ENCODE measurements at regions not wholly inside any gene's neighbourhood (a gene's known extent, or its start where the extent isn't known, plus 50 kb on each side); places are given as distances from the start of the nearest gene placed in this dataset.

DNA sequence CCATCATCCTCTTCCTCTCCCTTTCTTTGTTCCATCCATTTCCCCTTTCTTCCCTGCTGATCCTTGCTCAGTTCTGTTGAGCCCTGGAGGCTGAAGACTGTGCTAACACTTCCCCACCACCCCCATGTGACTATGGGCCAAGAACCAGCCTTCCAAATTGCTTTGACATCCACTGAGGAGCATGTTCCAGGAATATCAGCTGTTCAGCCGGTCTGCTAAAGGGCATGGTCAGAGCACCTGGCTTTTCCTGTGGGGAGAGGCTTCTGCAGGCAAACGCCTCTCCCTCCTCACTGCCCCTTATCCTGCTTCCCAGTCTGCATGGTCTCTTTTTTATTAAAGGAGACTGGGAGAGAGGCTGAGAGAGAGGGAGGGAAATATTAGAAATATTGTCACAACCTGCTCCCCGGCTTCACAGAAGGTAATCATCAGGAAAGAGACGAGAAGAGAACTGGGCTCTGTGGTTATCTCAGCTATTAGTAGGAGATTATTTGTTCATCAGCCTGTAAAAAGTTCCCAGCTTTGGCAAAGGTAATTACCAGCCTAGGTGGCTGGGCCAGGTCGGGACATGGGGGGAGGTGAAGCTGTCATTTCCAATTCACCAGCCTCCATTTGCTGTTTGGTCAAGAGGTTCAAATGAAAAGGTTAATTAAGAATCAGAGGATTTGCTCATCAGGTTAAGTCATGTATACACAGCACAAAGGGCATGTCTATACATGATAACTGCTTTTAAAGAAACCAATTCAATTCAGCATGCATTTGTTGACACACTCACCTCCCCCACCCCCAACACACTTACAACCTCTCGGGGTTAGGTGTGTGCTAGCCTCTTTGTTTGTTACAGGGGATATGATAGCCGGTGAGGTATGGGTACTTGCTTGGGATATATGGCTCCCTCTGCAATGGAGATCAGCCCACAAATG, 83.7 kb upstream of the CRHR1 start:
- no peak overlapping the region for H3K4me3 Mint-ChIP-seq
- DNase-seq: no peak
- H3K27ac Mint-ChIP-seq: no peak overlapping the region
- H3K27me3 Mint-ChIP-seq: peaks cover 23% of the 10 kb centered on the region
- H3K9me3 Mint-ChIP-seq: no peaks in the 10 kb centered on the region
- peaks cover 5% of the 10 kb centered on the region for H3K4me1 Mint-ChIP-seq
- no peaks in the 10 kb centered on the region for H3K36me3 Mint-ChIP-seq (ENCODE audit: low read depth)
- no peak for ATAC-seq

- peaks cover 17% of the 10 kb centered on the region for H3K4me1 Mint-ChIP-seq
- no peak for DNase-seq
- no peak for ATAC-seq
- no peaks in the 10 kb centered on the region for H3K9me3 Mint-ChIP-seq
- no peak overlapping the region for H3K4me3 Mint-ChIP-seq
- H3K27ac Mint-ChIP-seq: no peak overlapping the region
- peaks cover 25% of the 10 kb centered on the region for H3K27me3 Mint-ChIP-seq
- H3K36me3 Mint-ChIP-seq (ENCODE audit: low read depth): no peaks in the 10 kb centered on the region
These were observed 81.4 kb upstream of the CRHR1 start for GRCh38 chr17:45702666-45703266.

DNA sequence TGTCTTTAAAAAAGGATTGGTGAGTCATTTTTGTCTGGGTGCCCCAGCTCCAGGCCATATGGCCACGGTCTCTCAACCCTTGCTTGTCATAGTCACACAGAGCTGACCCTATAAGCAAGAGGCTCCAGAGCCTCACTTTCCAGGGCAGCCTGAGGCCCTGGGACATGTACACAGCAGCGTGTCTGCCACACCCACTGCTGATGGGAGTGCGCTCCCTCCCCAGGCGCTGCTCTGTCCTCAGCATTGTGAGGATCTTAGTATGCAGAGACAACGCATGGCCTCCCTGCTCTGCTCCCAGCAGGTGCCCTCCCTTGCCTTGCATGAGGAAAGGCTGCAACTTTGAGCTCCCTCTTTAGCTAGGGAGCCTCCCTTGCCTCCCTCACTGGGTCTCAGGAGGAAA, 80.8 kb upstream of the CRHR1 start:
- no peaks in the 10 kb centered on the region for H3K36me3 Mint-ChIP-seq (ENCODE audit: low read depth)
- no peak overlapping the region for H3K27ac Mint-ChIP-seq
- no peaks in the 10 kb centered on the region for H3K9me3 Mint-ChIP-seq
- H3K4me3 Mint-ChIP-seq: no peak overlapping the region
- DNase-seq (no peak), ATAC-seq (no peak)
- H3K4me1 Mint-ChIP-seq: peaks cover 17% of the 10 kb centered on the region
- peaks cover 28% of the 10 kb centered on the region for H3K27me3 Mint-ChIP-seq

GRCh38 chr17:45703806-45704205, 80.3 kb upstream of the CRHR1 start:
- Mint-ChIP-seq H3K4me1 (peaks cover 17% of the 10 kb centered on the region), H3K27ac (no peak overlapping the region), H3K27me3 (peaks cover 25% of the 10 kb centered on the region), H3K36me3 (ENCODE audit: low read depth) (no peaks in the 10 kb centered on the region), H3K9me3 (no peaks in the 10 kb centered on the region), H3K4me3 (no peak overlapping the region)
- ATAC-seq (no peak), DNase-seq (no peak)

DNA sequence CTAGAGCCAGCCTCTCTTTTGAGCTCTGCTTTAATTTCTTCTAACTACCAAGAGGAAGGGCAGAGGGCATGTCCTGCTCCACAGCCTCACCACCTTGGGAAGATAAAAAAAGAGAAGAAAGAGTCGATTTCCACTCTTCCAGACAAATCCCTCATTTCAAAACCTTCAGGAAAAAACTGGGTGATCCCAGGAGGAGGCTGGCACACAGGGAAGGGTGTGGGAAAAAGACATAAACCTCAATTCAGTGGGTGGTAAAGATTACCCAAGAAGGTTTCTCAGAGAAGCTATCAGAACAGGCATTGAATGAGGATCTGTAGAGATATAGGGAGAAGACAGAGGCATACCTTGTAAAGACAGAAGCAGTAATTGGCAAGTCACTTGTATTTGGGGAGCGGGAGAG, 79.9 kb upstream of the CRHR1 start:
- H3K9me3 Mint-ChIP-seq: no peaks in the 10 kb centered on the region
- peaks cover 17% of the 10 kb centered on the region for H3K4me1 Mint-ChIP-seq
- H3K27me3 Mint-ChIP-seq: peaks cover 25% of the 10 kb centered on the region
- H3K27ac Mint-ChIP-seq: no peak overlapping the region
- DNase-seq (no peak), ATAC-seq (no peak)
- H3K4me3 Mint-ChIP-seq: no peak overlapping the region
- H3K36me3 Mint-ChIP-seq (ENCODE audit: low read depth): no peaks in the 10 kb centered on the region

DNA sequence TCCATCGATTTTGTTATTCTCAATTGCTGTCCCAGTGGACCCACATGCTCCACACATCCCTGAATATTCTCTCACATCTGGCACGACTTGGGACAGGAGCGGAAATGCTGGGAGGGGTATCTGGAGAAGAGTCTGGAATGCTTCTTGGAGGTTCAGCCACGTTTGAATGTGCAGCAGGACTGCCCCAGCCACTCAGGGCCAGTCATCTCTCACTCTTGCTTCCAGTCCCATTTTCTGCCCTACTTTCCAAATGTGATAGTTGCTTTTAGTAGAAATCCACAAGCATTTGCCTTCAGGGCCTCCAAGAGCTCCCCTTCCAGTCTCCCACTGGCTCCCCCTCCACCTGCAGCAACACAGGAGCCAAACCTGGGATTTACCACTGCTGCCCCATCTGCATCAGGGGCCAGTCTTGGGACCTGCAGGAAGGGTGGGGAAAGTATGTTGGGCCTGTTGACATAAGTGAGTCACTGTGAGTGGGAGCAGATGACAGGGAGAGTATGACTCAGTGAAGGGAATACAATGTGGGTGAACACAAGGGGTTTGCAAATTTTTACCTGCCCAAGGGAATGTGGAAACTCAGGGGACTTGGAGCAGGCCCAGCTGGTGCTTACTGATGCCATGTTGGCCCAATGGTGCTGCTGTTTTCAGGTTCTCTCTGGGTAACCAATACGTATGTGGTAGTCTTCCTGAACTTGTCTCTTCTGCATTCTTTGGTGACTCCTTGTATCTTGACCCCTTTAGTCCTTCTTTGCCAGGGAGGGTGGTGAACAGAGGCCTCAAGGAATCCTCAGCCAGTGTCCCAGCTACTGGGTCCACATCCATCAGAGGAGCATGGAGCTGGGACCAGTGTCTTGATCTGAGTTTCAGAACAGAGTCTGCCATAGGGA, 78.8 kb upstream of the CRHR1 start:
- peak; percentile 8 for DNase-seq
- Mint-ChIP-seq H3K27ac (no peak overlapping the region), H3K36me3 (ENCODE audit: low read depth) (no peaks in the 10 kb centered on the region), H3K9me3 (no peaks in the 10 kb centered on the region), H3K27me3 (peaks cover 22% of the 10 kb centered on the region), H3K4me3 (no peak overlapping the region), H3K4me1 (peaks cover 17% of the 10 kb centered on the region)
- peak; percentile 92 for ATAC-seq

DNA sequence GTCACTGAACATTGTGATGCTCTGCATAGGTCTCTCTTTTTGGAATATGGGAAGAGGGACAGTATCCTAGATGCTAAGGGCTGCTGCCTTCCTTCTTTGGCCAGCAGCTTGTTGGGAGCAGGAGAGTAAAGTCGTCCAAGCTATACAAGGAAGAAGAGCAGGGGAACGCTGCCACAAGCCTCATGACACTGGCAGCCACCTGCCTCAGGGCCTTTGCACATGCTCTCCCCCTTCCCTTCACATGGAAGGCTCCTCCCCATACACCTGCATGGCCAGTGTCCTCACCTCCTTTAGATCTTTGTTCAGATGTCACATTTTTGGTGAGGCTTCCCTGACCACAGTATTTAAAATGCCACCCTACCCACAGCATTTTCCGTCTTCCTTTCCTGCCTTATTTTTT, 78.1 kb upstream of the CRHR1 start:
- Mint-ChIP-seq H3K27me3 (peaks cover 22% of the 10 kb centered on the region), H3K27ac (no peak overlapping the region), H3K36me3 (ENCODE audit: low read depth) (no peaks in the 10 kb centered on the region), H3K9me3 (no peaks in the 10 kb centered on the region), H3K4me3 (no peak overlapping the region), H3K4me1 (peaks cover 17% of the 10 kb centered on the region)
- DNase-seq (no peak), ATAC-seq (no peak)

- ATAC-seq (no peak), DNase-seq (no peak)
- no peaks in the 10 kb centered on the region for H3K36me3 Mint-ChIP-seq (ENCODE audit: low read depth)
- no peaks in the 10 kb centered on the region for H3K9me3 Mint-ChIP-seq
- H3K4me1 Mint-ChIP-seq: peaks cover 17% of the 10 kb centered on the region
- H3K27me3 Mint-ChIP-seq: peaks cover 25% of the 10 kb centered on the region
- H3K4me3 Mint-ChIP-seq: no peak overlapping the region
- H3K27ac Mint-ChIP-seq: no peak overlapping the region
These were observed 75.3 kb upstream of the CRHR1 start for GRCh38 chr17:45708707-45709290.

DNA sequence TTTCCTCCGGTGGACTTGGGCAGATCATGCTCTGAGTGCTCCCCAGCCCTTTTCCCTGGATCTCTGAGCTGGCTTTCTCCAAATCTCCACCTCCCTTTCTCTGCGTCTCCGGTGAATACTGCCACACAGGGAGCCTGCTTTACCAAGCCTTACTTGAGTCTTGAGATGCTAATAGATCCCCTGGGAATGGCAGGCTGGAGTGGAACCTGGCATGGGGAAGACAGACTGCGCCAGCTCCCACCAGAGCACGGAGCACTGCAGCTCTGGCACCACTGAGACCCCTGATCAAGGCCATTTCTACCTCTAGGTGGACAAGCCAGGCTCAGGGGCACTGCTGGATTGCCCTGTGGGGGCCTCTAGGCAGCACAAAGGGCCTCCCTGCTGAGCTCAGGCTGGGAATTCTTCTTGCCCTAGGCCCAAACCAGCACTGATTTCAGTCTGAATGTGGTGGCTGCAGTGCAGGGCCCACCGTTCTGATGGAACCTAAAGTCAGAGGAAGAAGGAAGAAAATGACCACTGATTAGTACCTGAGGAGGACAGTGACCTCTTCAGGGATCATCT, 74.3 kb upstream of the CRHR1 start:
- Mint-ChIP-seq H3K36me3 (ENCODE audit: low read depth) (no peaks in the 10 kb centered on the region), H3K4me3 (no peak overlapping the region), H3K27me3 (peaks cover 20% of the 10 kb centered on the region), H3K9me3 (no peaks in the 10 kb centered on the region), H3K4me1 (peaks cover 17% of the 10 kb centered on the region), H3K27ac (no peak overlapping the region)
- ATAC-seq (no peak), DNase-seq (no peak)

DNA sequence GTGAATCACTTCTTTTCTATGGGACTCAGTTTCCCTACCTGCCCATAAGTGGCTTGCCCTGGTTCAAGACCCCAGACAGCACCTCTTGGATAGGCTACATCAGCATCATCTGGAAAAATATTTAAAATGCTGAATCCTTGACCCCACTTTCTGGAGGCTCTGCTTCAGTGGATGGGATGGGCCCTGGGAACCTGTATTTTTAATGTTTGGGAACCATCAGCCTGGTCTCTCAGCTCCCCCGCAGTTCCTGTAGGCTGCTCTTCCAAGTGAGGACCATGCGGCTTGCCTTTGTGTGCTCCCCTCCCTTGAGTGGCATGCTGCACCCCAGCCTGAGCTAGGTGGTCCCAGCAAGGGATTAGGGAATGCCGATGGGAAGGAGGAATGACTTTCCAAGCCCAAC, 68.3 kb upstream of the CRHR1 start:
- DNase-seq (no peak), ATAC-seq (no peak)
- Mint-ChIP-seq H3K27ac (no peak overlapping the region), H3K36me3 (ENCODE audit: low read depth) (no peaks in the 10 kb centered on the region), H3K27me3 (peaks cover 30% of the 10 kb centered on the region), H3K4me3 (no peak overlapping the region), H3K4me1 (no peaks in the 10 kb centered on the region), H3K9me3 (no peaks in the 10 kb centered on the region)

GRCh38 chr17:45718791-45719190, 65.3 kb upstream of the CRHR1 start:
- Mint-ChIP-seq H3K9me3 (peaks cover under 1% of the 10 kb centered on the region), H3K36me3 (ENCODE audit: low read depth) (no peaks in the 10 kb centered on the region), H3K4me1 (no peaks in the 10 kb centered on the region), H3K27ac (no peak overlapping the region), H3K4me3 (no peak overlapping the region), H3K27me3 (peaks cover 36% of the 10 kb centered on the region)
- no peak for ATAC-seq
- DNase-seq: no peak

DNA sequence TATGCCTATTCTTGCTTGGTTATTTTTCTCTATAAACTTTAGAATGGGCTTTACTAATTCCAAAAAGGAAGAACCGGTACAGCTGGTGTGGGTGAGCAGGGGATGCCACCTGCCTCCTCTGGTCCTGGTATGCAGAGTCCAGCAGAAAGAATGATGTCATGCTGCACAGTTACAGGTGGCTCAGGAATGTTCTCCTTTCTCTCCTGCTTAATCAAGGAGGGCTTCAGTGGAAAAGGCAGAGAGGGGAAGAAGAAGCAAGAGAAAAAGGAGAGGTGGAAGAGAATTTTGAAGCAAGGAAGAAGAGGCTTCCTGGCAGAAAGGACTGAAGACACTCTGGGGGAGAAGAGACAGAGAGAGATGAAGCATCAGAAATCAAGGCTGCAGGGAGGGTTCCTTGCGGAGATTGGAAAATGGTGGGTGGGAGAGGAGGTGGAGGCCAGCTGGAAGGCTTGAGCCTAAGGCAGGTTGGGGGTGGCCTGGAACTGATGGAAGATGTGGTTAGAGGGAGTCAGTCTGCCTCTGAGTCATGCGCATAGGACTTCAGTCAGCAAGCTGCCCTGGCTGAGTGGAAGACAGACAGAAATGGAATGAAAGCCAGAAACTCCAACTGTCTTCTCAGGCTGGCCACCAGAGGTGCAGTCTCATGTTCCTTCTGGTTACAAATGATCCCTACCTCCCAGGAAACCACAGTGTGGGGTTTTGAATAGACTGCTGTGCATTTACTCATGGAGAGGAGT, 64.6 kb upstream of the CRHR1 start:
- Mint-ChIP-seq H3K36me3 (ENCODE audit: low read depth) (no peaks in the 10 kb centered on the region), H3K27ac (no peak overlapping the region), H3K27me3 (peaks cover 39% of the 10 kb centered on the region), H3K9me3 (peaks cover 4% of the 10 kb centered on the region), H3K4me3 (no peak overlapping the region), H3K4me1 (no peaks in the 10 kb centered on the region)
- DNase-seq: no peak
- no peak for ATAC-seq

DNA sequence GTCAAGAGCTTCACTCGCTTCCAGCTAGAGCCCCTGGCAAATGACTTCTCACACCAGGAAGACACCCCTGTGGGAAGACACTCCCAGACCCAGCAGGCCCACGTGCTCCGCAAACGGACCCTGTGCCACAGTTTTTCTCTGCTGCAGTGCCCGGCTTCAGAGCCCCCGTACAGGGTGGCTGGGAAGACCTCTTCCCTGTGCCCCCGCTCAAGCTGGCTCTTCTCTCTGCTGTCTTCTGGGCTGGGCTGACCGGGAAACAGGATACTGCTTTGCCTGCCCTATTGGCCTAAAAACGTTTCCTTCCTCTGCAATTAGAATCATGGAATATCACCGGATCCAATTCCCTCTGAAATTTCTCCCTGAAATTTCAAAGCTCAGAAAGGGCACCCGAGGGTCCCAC, 63.7 kb upstream of the CRHR1 start:
- ATAC-seq (no peak), DNase-seq (no peak)
- Mint-ChIP-seq H3K36me3 (ENCODE audit: low read depth) (no peaks in the 10 kb centered on the region), H3K27ac (no peak overlapping the region), H3K4me3 (no peak overlapping the region), H3K9me3 (peaks cover 4% of the 10 kb centered on the region), H3K27me3 (peaks cover 42% of the 10 kb centered on the region), H3K4me1 (no peaks in the 10 kb centered on the region)

GRCh38 chr17:45722161-45722560, 62.0 kb upstream of the CRHR1 start:
- Mint-ChIP-seq H3K36me3 (ENCODE audit: low read depth) (no peaks in the 10 kb centered on the region), H3K4me1 (no peaks in the 10 kb centered on the region), H3K9me3 (peaks cover 4% of the 10 kb centered on the region), H3K4me3 (no peak overlapping the region), H3K27ac (no peak overlapping the region), H3K27me3 (peaks cover 44% of the 10 kb centered on the region)
- peak; percentile 24 for ATAC-seq
- DNase-seq: no peak

Data from activated naive CD8-positive, alpha-beta T cell treated with anti-CD3 and anti-CD28 coated beads, Interleukin-2, amount 50 U/mL, for 24 hours (primary cell).